Caco-2 (cell line): ENCODE measurements at regions not wholly inside any gene's neighbourhood (a gene's known extent, or its start where the extent isn't known, plus 50 kb on each side); places are given as distances from the start of the nearest gene placed in this dataset.

Experiments used
- BruUV-seq: library from RNA; stranded (reverse); fragments of 400-500 nt; replicated peaks from 2 replicates; lab custom pipeline; 2021; lab: Mats Ljungman, UMichigan
- CTCF ChIA-PET: fragments of 300-600 bp; sonication (Branson Sonifier 250); formaldehyde crosslinking; loops from one replicate; lab custom pipeline; 2022; ENCODE audit warnings: antibody characterized with exemption; lab: Charles Lee
- POLR2A ChIA-PET: fragments of 300-600 bp; sonication (Branson Sonifier 250); formaldehyde crosslinking; loops from one replicate; lab custom pipeline; 2022; ENCODE audit warnings: antibody characterized with exemption; lab: Charles Lee
- DNase-seq, 2 experiments: peaks; one replicate each; pipeline versions ENCODE4 v3.0.0 to v3.0.0-alpha.2; 2020 to 2022
- H3K27me3 ChIP-seq: replicated peaks from 2 replicates; pipeline ENCODE4 v1.6.0; 2011; ENCODE audit warnings: low read length; ENCODE audit not compliant: control insufficient read depth, insufficient read depth
- H3K36me3 ChIP-seq: 2 replicates; pipeline ENCODE4 v1.5.1; 2011; ENCODE audit warnings: low read length; ENCODE audit not compliant: control insufficient read depth, insufficient read depth
- H3K4me1 ChIP-seq: fragments of 250-450 bp; sonication (Bioruptor Pico); 2 replicates; pipeline ENCODE4 v1.5.1; 2020; ENCODE audit warnings: mild to moderate bottlenecking
- H3K4me3 ChIP-seq: 2 replicates; pipeline ENCODE4 v1.5.1; 2011; ENCODE audit warnings: low read depth, mild to moderate bottlenecking, control low read depth, low read length
- H3K9me3 ChIP-seq: fragments of 250-450 bp; sonication (Bioruptor Pico); 2 replicates; pipeline ENCODE4 v1.5.1; 2020; ENCODE audit warnings: mild to moderate bottlenecking, moderate library complexity
- H3K27ac Mint-ChIP-seq: one replicate; pipeline ENCODE4 v1.8.0; 2022; ENCODE audit warnings: mixed read lengths; ENCODE audit not compliant: unreplicated experiment
- H3K27me3 Mint-ChIP-seq: one replicate; pipeline ENCODE4 v1.8.0; 2022; ENCODE audit warnings: mixed read lengths; ENCODE audit not compliant: insufficient read depth, unreplicated experiment
- H3K36me3 Mint-ChIP-seq: one replicate; pipeline ENCODE4 v1.8.0; 2022; ENCODE audit warnings: mild to moderate bottlenecking, mixed read lengths; ENCODE audit not compliant: insufficient read depth, unreplicated experiment
- H3K4me1 Mint-ChIP-seq: one replicate; pipeline ENCODE4 v1.8.0; 2022; ENCODE audit warnings: low read depth, mixed read lengths; ENCODE audit not compliant: unreplicated experiment
- H3K4me3 Mint-ChIP-seq: one replicate; pipeline ENCODE4 v1.8.0; 2022; ENCODE audit warnings: mild to moderate bottlenecking, moderate library complexity, mixed read lengths; ENCODE audit not compliant: unreplicated experiment
- H3K9me3 Mint-ChIP-seq: one replicate; pipeline ENCODE4 v1.8.0; 2022; ENCODE audit warnings: mixed read lengths; ENCODE audit not compliant: unreplicated experiment
- CTCF ChIP-seq, 2 experiments: fragments of 200-600 bp in 1 of 2; IDR thresholded peaks; 1 replicate in 1 of 2; 2 replicates in 1 of 2; pipeline versions ENCODE4 v1.5.1 to v1.8.0; 2011 to 2022; ENCODE audit warnings: antibody characterized with exemption in 1 of 2, control low read depth in 1 of 2, inconsistent platforms in 1 of 2, low read depth in 1 of 2, low read length in 1 of 2, mild to moderate bottlenecking in 1 of 2, moderate library complexity in 1 of 2; ENCODE audit not compliant: insufficient read depth in 1 of 2, severe bottlenecking in 1 of 2, unreplicated experiment in 1 of 2
- intact Hi-C: fragments of 100-400 bp; cut with micrococcal nuclease; formaldehyde crosslinking; loops from one replicate; pipeline ENCODE4 v1.10.0; 2022; ENCODE audit not compliant: unreplicated experiment

GRCh38 chr4:126482311-126482710, 1150.4 kb upstream of the INTU start:
- H3K36me3 ChIP-seq, result no peaks in the 10 kb centered on the region
- no peaks in the 10 kb centered on the region for H3K4me1 ChIP-seq
- BruUV-seq, result no TSS peak
- no peaks in the 10 kb centered on the region for H3K36me3 Mint-ChIP-seq
- peaks cover 2% of the 10 kb centered on the region for H3K27me3 Mint-ChIP-seq
- DNase-seq, result no peak
- no peak overlapping the region for H3K27ac Mint-ChIP-seq
- H3K9me3 Mint-ChIP-seq, result no peaks in the 10 kb centered on the region
- no peak overlapping the region for H3K4me3 ChIP-seq
- TF ChIP-seq CTCF (IDR thresholded peaks at IDR 0.05; ENCODE audit: insufficient read depth in 1 of 2, low read depth in 1 of 2, low read length in 1 of 2, severe bottlenecking in 1 of 2, unreplicated experiment in 1 of 2), result no peak
- CTCF ChIA-PET, result no interaction called here
- H3K4me1 Mint-ChIP-seq, result no peaks in the 10 kb centered on the region
- POLR2A ChIA-PET, result no interaction called here
- no peaks in the 10 kb centered on the region for H3K27me3 ChIP-seq
- no peaks in the 10 kb centered on the region for H3K9me3 ChIP-seq
- no peak overlapping the region for H3K4me3 Mint-ChIP-seq
- intact Hi-C loops, result loop anchor here (10.0 kb wide), 1 partner anchor 102 kb away; no protein-coding TSS in a partner anchor

- Histone ChIP-seq H3K4me3 (no peak overlapping the region), H3K27me3 (no peaks in the 10 kb centered on the region), H3K9me3 (no peaks in the 10 kb centered on the region), H3K36me3 (no peaks in the 10 kb centered on the region), H3K4me1 (no peaks in the 10 kb centered on the region)
- DNase-seq, result no peak
- Mint-ChIP-seq H3K9me3 (no peaks in the 10 kb centered on the region), H3K4me3 (no peak overlapping the region), H3K27me3 (no peaks in the 10 kb centered on the region), H3K36me3 (no peaks in the 10 kb centered on the region), H3K4me1 (no peaks in the 10 kb centered on the region), H3K27ac (no peak overlapping the region)
- intact Hi-C loops, result loop anchor here (10.0 kb wide), 1 partner anchor 98 kb away; no protein-coding TSS in a partner anchor
- TF ChIP-seq CTCF (IDR thresholded peaks at IDR 0.05; ENCODE audit: insufficient read depth in 1 of 2, low read depth in 1 of 2, low read length in 1 of 2, severe bottlenecking in 1 of 2, unreplicated experiment in 1 of 2), result no peak
- ChIA-PET POLR2A (no interaction called here), CTCF (no interaction called here)
- no TSS peak for BruUV-seq
These were observed 1146.4 kb upstream of the INTU start for GRCh38 chr4:126486377-126486776.

- ChIA-PET CTCF (no interaction called here), POLR2A (no interaction called here)
- no peak overlapping the region for H3K4me3 Mint-ChIP-seq
- DNase-seq, result no peak
- H3K4me1 Mint-ChIP-seq, result no peaks in the 10 kb centered on the region
- H3K27me3 ChIP-seq, result no peaks in the 10 kb centered on the region
- H3K27ac Mint-ChIP-seq, result no peak overlapping the region
- no peaks in the 10 kb centered on the region for H3K36me3 Mint-ChIP-seq
- H3K9me3 Mint-ChIP-seq, result no peaks in the 10 kb centered on the region
- no peak overlapping the region for H3K4me3 ChIP-seq
- no peak for TF ChIP-seq CTCF (IDR thresholded peaks at IDR 0.05; ENCODE audit: insufficient read depth in 1 of 2, low read depth in 1 of 2, low read length in 1 of 2, severe bottlenecking in 1 of 2, unreplicated experiment in 1 of 2)
- no peaks in the 10 kb centered on the region for H3K4me1 ChIP-seq
- no peaks in the 10 kb centered on the region for H3K36me3 ChIP-seq
- intact Hi-C loops, result loop anchor here (10.0 kb wide), 1 partner anchor 95 kb away; no protein-coding TSS in a partner anchor
- H3K27me3 Mint-ChIP-seq, result peaks cover 3% of the 10 kb centered on the region
- BruUV-seq, result no TSS peak
- no peaks in the 10 kb centered on the region for H3K9me3 ChIP-seq
These were observed 1142.8 kb upstream of the INTU start for GRCh38 chr4:126489826-126490463.
